HL-60 (cell line): ENCODE measurements at regions not wholly inside any gene's neighbourhood (a gene's known extent, or its start where the extent isn't known, plus 50 kb on each side); places are given as distances from the start of the nearest gene placed in this dataset.

Experiments
- CTCF ChIP-seq: IDR thresholded peaks from one replicate; pipeline ENCODE4 v1.5.1; 2011; ENCODE audit warnings: low read length, control low read depth, inconsistent platforms; ENCODE audit not compliant: insufficient read depth
- POLR2AphosphoS5 ChIP-seq: IDR thresholded peaks from 2 replicates; pipeline ENCODE4 v1.6.1; 2012; ENCODE audit warnings: low read depth

- TF ChIP-seq POLR2AphosphoS5 = no peak
- peak; percentile 56 for TF ChIP-seq CTCF
These were observed 333.0 kb upstream of the SATB1 start for GRCh38 chr3:18758047-18758704.
